ENCODE measurements at regions not wholly inside any gene's neighbourhood (a gene's known extent, or its start where the extent isn't known, plus 50 kb on each side); places are given as distances from the start of the nearest gene placed in this dataset.

GRCh38 chr2:20560891-20561636 lies 89.8 kb downstream of the HS1BP3 start:
- Histone ChIP-seq H3K27me3 (ENCODE audit: control insufficient read depth in 2 of 2, insufficient read depth in 2 of 2, low read length in 2 of 2) (no peaks in the 10 kb centered on the region), H3K4me3 (replicated peaks in 1 of 3; ENCODE audit: insufficient read depth in 1 of 3, low read depth in 1 of 3, low read length in 3 of 3) (no peak overlapping the region), H2AFZ (ENCODE audit: low read depth, low read length) (no peak overlapping the region), H3K9ac (replicated peaks; ENCODE audit: extremely low read depth, insufficient read depth, low read length) (no peak overlapping the region), H3K79me2 (ENCODE audit: control insufficient read depth, insufficient read depth, low read length) (no peaks in the 10 kb centered on the region), H4K20me1 (replicated peaks; ENCODE audit: control insufficient read depth, extremely low read depth, insufficient read depth, low read length) (no peaks in the 10 kb centered on the region), H3K4me2 (ENCODE audit: insufficient read depth, low read length) (no peak overlapping the region), H3K4me1 (ENCODE audit: control insufficient read depth, extremely low read depth, insufficient read depth, low read length) (peaks cover 11% of the 10 kb centered on the region), H3K9me1 (replicated peaks; ENCODE audit: control insufficient read depth, extremely low read depth, insufficient read depth, low read length) (no peaks in the 10 kb centered on the region), H3K36me3 (ENCODE audit: control insufficient read depth in 2 of 2, extremely low read depth in 1 of 2, insufficient read depth in 2 of 2, low read length in 2 of 2) (no peaks in the 10 kb centered on the region), H3K27ac (ENCODE audit: insufficient read depth, low read depth, low read length) (no peak overlapping the region), H3K9me3 (replicated peaks; ENCODE audit: control insufficient read depth, insufficient read depth, low read length) (no peaks in the 10 kb centered on the region)
- TF ChIP-seq FOS (IDR thresholded peaks at IDR 0.05; ENCODE audit: borderline replicate concordance, insufficient read depth, low read length) (no peak), JUN (IDR thresholded peaks at IDR 0.05; ENCODE audit: borderline replicate concordance, insufficient read depth, insufficient read length, low read depth) (no peak), CTCF (IDR thresholded peaks at IDR 0.05; ENCODE audit: extremely low read depth in 1 of 2, insufficient read depth in 1 of 2, low read depth in 1 of 2, low read length in 2 of 2) (no peak), GATA2 (IDR thresholded peaks at IDR 0.05; ENCODE audit: insufficient read depth, insufficient read length, low read depth, low read length) (no peak), EZH2 (IDR thresholded peaks at IDR 0.05; ENCODE audit: borderline replicate concordance, low read depth, low read length, severe bottlenecking) (no peak), POLR2A (IDR thresholded peaks at IDR 0.05; ENCODE audit: low read depth, low read length) (no peak)
- TF ChIP-seq, protein P1, sequence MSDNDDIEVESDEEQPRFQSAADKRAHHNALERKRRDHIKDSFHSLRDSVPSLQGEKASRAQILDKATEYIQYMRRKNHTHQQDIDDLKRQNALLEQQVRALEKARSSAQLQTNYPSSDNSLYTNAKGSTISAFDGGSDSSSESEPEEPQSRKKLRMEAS (IDR thresholded peaks at IDR 0.05; ENCODE audit: insufficient read depth, insufficient read length) = no peak
- no TSS peak for BruUV-seq (replicated peaks)
- dilution Hi-C loops (cut with MboI; ENCODE audit: extremely low pct_ligation_motif_present, low sequenced_read_pairs) (no loop called here), intact Hi-C loops (cut with micrococcal nuclease) (no loop called here)
- ChIA-PET CTCF (interaction anchor here (0.9 to 2.6 kb wide), 5 partner anchors 13 to 117 kb away, joined by 3 to 15 read pairs (median 3); no protein-coding TSS in a partner anchor), POLR2A (no interaction called here)
- FAIRE-seq = no peak
- DNase-seq (ENCODE audit: low read depth, low spot score) = no peak

Data from endothelial cell of umbilical vein (primary cell).